ENCODE measurements at regions not wholly inside any gene's neighbourhood (a gene's known extent, or its start where the extent isn't known, plus 50 kb on each side); places are given as distances from the start of the nearest gene placed in this dataset.

DNA sequence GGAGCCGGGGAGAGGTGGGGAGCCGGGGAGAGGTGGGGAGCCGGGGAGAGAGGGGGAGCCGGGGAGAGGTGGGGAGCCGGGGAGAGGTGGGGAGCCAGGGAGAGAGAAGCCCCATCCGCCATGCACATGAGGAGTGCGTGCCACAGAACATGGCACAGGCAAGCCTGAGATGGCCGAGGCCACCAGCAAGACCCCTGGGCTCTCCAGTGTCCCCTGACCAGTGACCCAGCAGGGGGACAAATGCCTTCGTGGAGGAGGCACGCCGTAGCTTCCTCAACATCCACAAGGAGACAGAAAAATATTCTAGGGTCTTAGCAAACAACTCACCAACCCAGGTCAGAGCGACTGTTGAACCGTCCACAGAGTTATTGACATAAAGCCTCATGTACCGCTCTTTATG, 618.8 kb downstream of the TBC1D22A start:
- TF ChIP-seq SPI1 (IDR thresholded peaks at IDR 0.05; ENCODE audit: low read depth, low read length) (no peak), POLR2A (IDR thresholded peaks at IDR 0.05; ENCODE audit: low read depth, low read length) (no peak)

All from GM12891 (cell line).